HG03108 (cell line): ENCODE measurements at regions not wholly inside any gene's neighbourhood (a gene's known extent, or its start where the extent isn't known, plus 50 kb on each side); places are given as distances from the start of the nearest gene placed in this dataset.
"Not testable (repeated sequence)": the region's sequence is repeated elsewhere in the genome, so short reads cannot be mapped to it uniquely, and the experiment has no call there.

Source experiments
- ATAC-seq: cut with Tn5 transposase; IDR thresholded peaks from one replicate; pipeline ENCODE4 v1.9.1; 2021; ENCODE audit warnings: moderate library complexity; ENCODE audit not compliant: unreplicated experiment

GRCh38 chrX:44785652-44786051, 58.2 kb upstream of the DUSP21 start:
- ATAC-seq: no peak

GRCh38 chrX:44784241-44784640, 59.6 kb upstream of the DUSP21 start:
- ATAC-seq: no peak

GRCh38 chrX:44778254-44778653, 65.6 kb upstream of the DUSP21 start:
- ATAC-seq: no peak

- ATAC-seq: no peak
Measured at GRCh38 chrX:44775726-44776125, 68.1 kb upstream of the DUSP21 start.

- ATAC-seq: not testable (repeated sequence)
Measured at GRCh38 chrX:44774066-44774465, 69.8 kb upstream of the DUSP21 start.

GRCh38 chrX:44770121-44770520, 73.7 kb upstream of the DUSP21 start:
- no peak for ATAC-seq

- no peak for ATAC-seq
Measured at GRCh38 chrX:44767308-44767707, 76.5 kb upstream of the DUSP21 start.

- no peak for ATAC-seq
Measured at GRCh38 chrX:44765556-44765955, 78.3 kb upstream of the DUSP21 start.

GRCh38 chrX:44747969-44748368, 95.9 kb upstream of the DUSP21 start:
- no peak for ATAC-seq

- no peak for ATAC-seq
Measured at GRCh38 chrX:44747317-44747716, 96.5 kb upstream of the DUSP21 start.

- ATAC-seq: no peak
Measured at GRCh38 chrX:44744799-44745198, 99.0 kb upstream of the DUSP21 start.

GRCh38 chrX:44742480-44743155, 101.2 kb upstream of the DUSP21 start:
- ATAC-seq: no peak

GRCh38 chrX:44741859-44742258, 102.0 kb upstream of the DUSP21 start:
- not testable (repeated sequence) for ATAC-seq

- ATAC-seq: not testable (repeated sequence)
Measured at GRCh38 chrX:44741458-44741857, 102.4 kb upstream of the DUSP21 start.

GRCh38 chrX:44735498-44735897, 108.3 kb upstream of the DUSP21 start:
- no peak for ATAC-seq

GRCh38 chrX:44733931-44734330, 109.9 kb upstream of the DUSP21 start:
- ATAC-seq: no peak

GRCh38 chrX:44731160-44731559, 112.7 kb upstream of the DUSP21 start:
- no peak for ATAC-seq

GRCh38 chrX:44723426-44723825, 120.4 kb upstream of the DUSP21 start:
- ATAC-seq: no peak

GRCh38 chrX:44708470-44708869, 135.4 kb upstream of the DUSP21 start:
- ATAC-seq: no peak

GRCh38 chrX:44705817-44706551, 137.8 kb upstream of the DUSP21 start:
- no peak for ATAC-seq

- ATAC-seq: no peak
Measured at GRCh38 chrX:44698357-44698756, 145.5 kb upstream of the DUSP21 start.

- no peak for ATAC-seq
Measured at GRCh38 chrX:44693255-44693654, 150.6 kb upstream of the DUSP21 start.

- no peak for ATAC-seq
Measured at GRCh38 chrX:44690129-44690528, 147.5 kb upstream of the FUNDC1 start.
